KOPT-K1 (cell line): ENCODE measurements at regions not wholly inside any gene's neighbourhood (a gene's known extent, or its start where the extent isn't known, plus 50 kb on each side); places are given as distances from the start of the nearest gene placed in this dataset.

Experiments used
- H3K27ac ChIP-seq: fragments of 200-600 bp; sonication (generic); 2 replicates; pipeline ENCODE4 v1.5.1; 2016; ENCODE audit warnings: antibody characterized with exemption, mild to moderate bottlenecking, low read depth, low read length; ENCODE audit not compliant: poor library complexity, severe bottlenecking
- H3K36me3 ChIP-seq: fragments of 200-600 bp; sonication (generic); 2 replicates; pipeline ENCODE4 v1.5.1; 2017; ENCODE audit warnings: antibody characterized with exemption, mild to moderate bottlenecking, low read length, moderate library complexity; ENCODE audit not compliant: insufficient read depth
- H3K9me3 ChIP-seq: fragments of 200-600 bp; sonication (generic); 2 replicates; pipeline ENCODE4 v1.5.1; 2017; ENCODE audit warnings: antibody characterized with exemption, low read length, mild to moderate bottlenecking; ENCODE audit not compliant: insufficient read depth, poor library complexity, severe bottlenecking

DNA sequence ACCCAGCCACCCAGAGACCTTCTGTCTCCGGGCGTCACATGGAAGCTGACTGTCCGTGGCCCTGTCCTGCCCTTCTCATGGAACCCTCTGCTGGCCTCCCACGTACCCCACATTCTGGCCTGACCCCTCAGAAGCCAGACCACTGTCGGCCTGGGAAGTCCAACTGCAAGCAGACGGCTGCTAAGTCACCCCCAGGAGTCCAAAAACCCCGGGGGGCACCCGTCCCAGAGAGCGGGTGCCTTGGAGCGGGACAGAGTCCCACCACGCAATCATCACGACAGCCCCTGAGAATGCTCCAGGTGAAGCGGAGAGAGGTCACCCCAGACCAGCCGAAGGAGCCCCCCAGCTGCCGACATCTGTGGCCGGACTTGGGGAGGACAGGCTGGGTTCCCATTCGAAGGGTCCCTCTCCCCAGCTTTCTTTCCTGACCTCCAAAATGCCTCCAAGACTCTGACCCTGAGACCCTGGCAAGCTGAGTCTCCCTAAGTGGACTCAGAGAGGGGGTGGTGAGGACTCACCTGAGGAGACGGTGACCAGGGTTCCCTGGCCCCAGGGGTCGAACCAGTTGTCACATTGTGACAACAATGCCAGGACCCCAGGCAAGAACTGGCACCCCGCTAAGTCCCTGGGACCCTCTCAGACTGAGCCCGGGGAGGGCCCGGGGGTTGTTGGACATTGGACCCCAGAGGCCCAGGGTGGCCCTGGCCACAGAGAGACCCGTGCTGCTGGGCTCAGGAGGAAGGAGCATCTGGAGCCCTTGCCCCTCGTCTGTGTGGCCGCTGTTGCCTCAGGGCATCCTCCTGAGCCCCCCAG is 337.1 kb downstream of the TMEM121 start:
- H3K36me3 ChIP-seq, result no peaks in the 10 kb centered on the region
- H3K9me3 ChIP-seq, result no peaks in the 10 kb centered on the region
- H3K27ac ChIP-seq, result no peak overlapping the region

DNA sequence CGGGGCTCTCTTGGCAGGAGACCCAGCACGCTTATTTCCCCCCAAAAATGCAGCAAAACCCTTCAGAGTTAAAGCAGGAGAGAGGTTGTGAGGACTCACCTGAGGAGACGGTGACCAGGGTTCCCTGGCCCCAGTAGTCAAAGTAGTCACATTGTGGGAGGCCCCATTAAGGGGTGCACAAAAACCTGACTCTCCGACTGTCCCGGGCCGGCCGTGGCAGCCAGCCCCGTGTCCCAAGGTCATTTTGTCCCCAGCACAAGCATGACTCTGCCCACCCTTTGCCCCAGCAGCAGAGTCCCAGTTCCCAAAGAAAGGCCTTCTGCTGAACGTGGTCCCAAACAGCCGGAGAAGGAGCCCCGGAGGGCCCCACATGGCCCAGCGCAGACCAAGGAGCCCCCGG is 337.7 kb downstream of the TMEM121 start:
- Histone ChIP-seq H3K27ac (no peak overlapping the region), H3K36me3 (no peaks in the 10 kb centered on the region), H3K9me3 (no peaks in the 10 kb centered on the region)

- H3K27ac ChIP-seq, result no peak overlapping the region
- H3K36me3 ChIP-seq, result no peaks in the 10 kb centered on the region
- no peaks in the 10 kb centered on the region for H3K9me3 ChIP-seq
Observed at GRCh38 chr14:105864651-105865265, 338.4 kb downstream of the TMEM121 start.

- no peaks in the 10 kb centered on the region for H3K36me3 ChIP-seq
- no peaks in the 10 kb centered on the region for H3K9me3 ChIP-seq
- no peak overlapping the region for H3K27ac ChIP-seq
Observed at GRCh38 chr14:105865266-105865903, 339.0 kb downstream of the TMEM121 start.

DNA sequence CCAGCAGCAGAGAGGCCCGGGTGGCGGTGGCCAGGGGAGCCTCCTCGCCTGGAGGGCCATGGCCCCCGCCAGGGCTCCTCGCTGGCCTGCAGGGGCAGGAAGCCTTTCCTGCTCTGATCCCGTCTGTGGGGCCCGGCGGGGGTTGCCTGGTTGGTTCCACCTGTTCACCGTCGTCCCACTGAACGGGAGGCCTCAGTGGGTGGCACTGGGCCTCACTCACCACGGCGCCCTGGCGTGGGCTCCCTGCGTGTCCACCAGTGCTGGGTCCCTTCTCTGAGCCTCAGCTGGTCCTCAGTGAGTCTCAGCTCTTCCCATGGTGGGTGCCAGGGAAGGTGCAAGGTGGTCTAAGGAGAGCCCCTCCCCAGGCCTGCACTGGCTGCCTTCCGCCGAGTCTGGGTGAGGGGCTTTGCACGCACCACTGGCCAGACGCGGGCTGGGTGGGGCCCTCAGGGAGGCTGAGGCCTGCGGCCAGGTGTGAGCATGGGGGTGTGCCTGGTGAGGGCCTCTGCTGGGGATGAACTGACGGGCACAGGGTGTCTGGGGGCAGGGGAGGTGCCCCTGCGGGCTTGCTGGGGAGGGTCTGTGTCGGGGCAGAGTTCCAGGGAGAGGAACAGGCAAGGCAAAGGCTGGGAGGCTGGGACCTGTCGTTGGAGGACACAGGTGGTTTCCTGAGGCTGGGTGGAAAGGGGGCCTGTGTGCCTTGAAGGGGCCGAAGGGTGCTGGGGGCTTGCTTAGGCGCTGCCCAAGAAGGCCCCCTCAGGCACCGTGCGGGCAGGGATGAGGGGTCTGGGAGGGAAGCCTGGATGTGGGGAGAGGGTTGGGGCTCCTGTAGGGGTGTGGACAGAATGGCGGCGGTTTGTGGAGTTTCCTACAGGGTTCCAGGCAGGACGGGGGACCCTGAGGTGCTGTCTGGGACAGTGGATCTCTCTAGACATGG is 339.8 kb downstream of the TMEM121 start:
- Histone ChIP-seq H3K36me3 (no peaks in the 10 kb centered on the region), H3K27ac (no peak overlapping the region), H3K9me3 (no peaks in the 10 kb centered on the region)

DNA sequence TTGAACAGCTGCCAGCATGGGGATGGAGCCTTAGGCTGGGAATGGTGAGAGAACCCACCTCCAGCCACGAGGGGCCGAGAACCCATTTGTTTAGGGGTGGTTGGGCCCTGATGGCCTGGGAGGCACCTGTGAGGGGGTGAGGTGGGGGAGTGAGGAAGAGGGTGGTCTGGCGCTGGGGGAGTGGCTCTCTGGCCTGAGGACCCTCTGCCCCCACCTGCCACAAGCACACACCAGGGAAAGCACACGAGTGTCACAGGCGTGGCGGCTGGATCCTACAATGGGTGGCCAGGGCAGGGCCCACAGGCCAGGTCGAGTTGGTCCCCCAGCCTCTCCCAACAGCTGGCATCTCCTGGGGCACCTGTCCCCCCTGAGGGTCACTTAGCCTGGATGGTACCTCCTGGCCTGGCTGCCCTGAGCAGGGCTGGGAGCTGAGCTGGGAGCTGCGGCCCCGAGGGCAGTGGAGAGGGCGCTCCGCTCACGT is 340.5 kb downstream of the TMEM121 start:
- no peaks in the 10 kb centered on the region for H3K36me3 ChIP-seq
- no peaks in the 10 kb centered on the region for H3K9me3 ChIP-seq

DNA sequence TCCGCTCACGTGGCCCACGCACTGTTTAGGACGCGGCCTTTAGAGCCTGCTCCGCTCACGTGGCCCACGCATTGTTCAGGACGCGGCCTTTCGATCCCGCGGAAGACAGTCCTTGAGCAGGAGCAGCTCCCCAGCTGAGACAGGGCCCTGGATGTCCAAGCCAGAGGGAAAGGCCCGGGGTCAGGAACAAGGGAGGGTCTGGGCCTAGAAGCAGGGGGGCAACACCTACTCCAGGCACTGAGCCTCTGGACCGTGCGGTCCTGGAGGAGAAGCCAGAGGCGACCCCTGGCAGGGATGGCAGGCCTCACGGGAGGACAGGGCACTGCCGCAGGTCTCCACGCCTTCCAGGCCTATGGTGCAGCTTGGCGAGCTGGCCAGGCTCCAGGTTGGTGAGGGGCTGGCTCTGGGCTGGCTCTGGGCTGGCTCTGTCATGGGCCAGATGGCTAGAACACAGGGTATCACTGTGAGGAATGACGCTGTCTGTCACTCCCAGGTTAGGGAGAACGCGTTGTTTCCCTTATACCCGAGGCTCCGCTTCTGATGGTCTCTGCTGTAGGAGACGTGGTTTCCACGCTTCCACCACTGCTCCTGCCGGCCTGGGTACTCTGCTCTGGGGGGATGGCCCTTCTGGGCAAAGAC is 341.7 kb downstream of the TMEM121 start:
- no peaks in the 10 kb centered on the region for H3K9me3 ChIP-seq
- no peaks in the 10 kb centered on the region for H3K36me3 ChIP-seq
- H3K27ac ChIP-seq, result no peak overlapping the region

More for the DNA sequence above, 340.5 kb downstream of the TMEM121 start:
- H3K27ac ChIP-seq, result no peak overlapping the region

DNA sequence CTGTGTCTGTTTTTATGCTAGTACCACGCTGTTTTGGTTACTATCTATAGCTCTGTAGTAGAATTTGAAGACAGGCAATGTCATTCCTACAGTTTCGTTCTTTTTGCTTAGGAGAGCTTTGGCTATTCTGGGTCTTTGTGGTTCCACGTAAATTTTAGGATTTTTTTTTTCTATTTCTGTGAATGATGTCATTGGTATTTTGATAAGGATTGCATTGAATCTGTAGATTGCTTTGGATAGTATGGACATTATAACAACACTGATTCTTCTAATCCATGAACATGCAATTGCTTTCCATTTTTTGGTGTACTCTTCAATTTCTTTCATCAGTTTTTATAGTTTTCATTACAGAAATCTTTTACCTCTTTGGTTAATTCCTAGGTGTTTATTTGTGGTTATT is 345.2 kb downstream of the TMEM121 start:
- H3K36me3 ChIP-seq, result no peaks in the 10 kb centered on the region
- H3K9me3 ChIP-seq, result no peaks in the 10 kb centered on the region
- no peak overlapping the region for H3K27ac ChIP-seq

DNA sequence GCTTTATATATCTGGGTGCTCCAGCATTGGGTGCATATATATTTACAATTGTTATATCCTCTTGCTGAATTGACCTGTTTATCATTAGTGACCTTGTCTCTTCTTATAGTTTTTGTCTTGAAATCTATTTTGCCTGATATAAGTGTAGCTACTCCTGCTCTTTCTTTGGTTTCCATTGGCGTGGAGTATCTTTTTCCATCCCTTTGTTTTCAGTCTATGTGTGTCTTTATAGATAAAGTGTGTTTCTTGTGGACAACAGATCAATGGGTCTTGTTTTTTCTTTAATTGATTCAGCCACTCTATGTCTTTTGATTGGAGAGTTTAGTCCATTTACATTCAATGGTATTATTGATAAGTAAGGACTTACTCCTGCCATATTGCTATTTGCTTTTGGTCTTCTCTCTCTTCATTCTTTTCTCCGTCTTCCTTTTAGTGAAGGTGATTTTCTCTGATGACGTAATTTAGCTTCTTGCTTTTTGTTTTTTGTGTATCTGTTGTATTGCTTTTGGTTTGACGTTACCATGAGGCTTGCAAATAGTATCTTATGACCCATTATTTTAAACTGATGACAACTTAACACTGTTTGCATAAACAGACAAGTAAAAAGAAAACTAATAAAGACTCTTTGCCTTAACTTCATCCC is 347.6 kb downstream of the TMEM121 start:
- Histone ChIP-seq H3K9me3 (no peaks in the 10 kb centered on the region), H3K27ac (no peak overlapping the region), H3K36me3 (no peaks in the 10 kb centered on the region)

- Histone ChIP-seq H3K36me3 (no peaks in the 10 kb centered on the region), H3K27ac (no peak overlapping the region), H3K9me3 (no peaks in the 10 kb centered on the region)
Observed at GRCh38 chr14:105876158-105876557, 349.8 kb downstream of the TMEM121 start.

DNA sequence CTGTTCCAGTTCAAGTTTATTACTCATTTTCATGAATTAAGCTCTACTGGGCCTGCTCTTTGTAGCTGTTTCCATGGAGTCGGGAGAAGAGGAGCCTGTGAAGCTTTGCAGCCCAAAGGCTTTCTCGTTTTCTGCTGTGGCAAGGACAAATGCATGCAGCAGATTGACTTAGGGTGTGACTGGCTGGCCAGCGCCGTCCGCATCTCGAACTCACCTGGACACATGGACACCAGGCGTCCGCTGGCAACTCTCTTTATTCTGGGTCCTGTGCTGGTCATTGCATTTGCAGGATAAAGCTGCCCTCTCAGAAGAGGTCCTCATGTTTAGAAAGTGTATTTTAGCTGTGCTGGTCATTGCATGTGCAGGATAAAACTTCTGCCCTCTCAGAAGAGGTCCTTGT is 350.4 kb downstream of the TMEM121 start:
- no peaks in the 10 kb centered on the region for H3K9me3 ChIP-seq

GRCh38 chr14:105877645-105878044 is 351.3 kb downstream of the TMEM121 start:
- Histone ChIP-seq H3K36me3 (no peaks in the 10 kb centered on the region), H3K9me3 (no peaks in the 10 kb centered on the region), H3K27ac (no peak overlapping the region)

More for the DNA sequence above, 350.4 kb downstream of the TMEM121 start:
- Histone ChIP-seq H3K36me3 (no peaks in the 10 kb centered on the region), H3K27ac (no peak overlapping the region)

DNA sequence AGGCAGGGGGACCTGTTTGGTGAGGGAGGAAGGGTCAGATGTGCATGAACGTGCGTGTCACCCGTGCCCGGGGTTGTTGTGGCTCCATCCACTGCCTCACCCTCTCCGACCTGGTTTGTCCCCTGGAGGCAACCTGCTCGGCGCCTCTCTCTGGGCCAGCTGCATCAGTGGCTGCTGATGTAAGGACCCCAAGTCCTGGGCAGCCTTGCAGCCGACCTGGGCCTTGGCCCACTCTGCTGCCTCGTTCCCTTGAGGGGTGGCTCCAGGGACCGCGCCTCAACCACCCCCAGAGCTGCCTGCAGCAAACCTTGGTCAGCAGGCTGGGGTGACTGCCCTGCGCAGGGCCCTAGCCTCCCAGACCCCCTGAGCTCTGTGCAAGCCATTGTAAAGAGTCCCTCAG is 351.7 kb downstream of the TMEM121 start:
- no peak overlapping the region for H3K27ac ChIP-seq
- no peaks in the 10 kb centered on the region for H3K9me3 ChIP-seq
- no peaks in the 10 kb centered on the region for H3K36me3 ChIP-seq

DNA sequence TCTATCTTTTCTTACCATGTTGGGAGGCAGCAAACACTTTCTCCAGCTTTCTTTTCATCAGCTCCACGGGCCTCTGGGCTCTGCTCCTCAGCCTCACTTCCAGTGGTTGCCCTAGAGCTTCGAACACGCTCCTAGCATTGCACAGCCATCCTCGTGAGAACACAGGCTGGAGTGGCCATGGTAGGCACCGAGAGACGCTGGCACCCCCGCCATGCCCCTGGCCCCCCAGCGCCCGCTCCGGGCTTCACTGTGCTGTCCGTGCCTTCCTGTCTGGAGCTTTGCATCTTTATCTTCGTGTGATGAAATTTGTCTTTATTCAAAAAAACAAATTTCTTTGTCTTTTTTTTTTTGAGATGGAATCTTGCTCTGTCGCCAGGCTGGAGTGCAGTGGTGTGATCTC is 352.2 kb downstream of the TMEM121 start:
- Histone ChIP-seq H3K27ac (no peak overlapping the region), H3K36me3 (no peaks in the 10 kb centered on the region), H3K9me3 (no peaks in the 10 kb centered on the region)
